Fibroblast of lung (primary cell): ENCODE measurements at regions not wholly inside any gene's neighbourhood (a gene's known extent, or its start where the extent isn't known, plus 50 kb on each side); places are given as distances from the start of the nearest gene placed in this dataset.

Experiments
- DNase-seq, 2 donors: peaks; one replicate each; pipeline versions ENCODE4 v3.0.0 to v3.0.0-alpha.2; 2010; ENCODE audit warnings: low read depth in 2 of 2
- H2AFZ ChIP-seq: 2 replicates; pipeline ENCODE4 v1.5.1; 2012; ENCODE audit warnings: low read length, control low read depth, inconsistent platforms
- H3K27ac ChIP-seq: 2 replicates; pipeline ENCODE4 v1.5.1; 2011; ENCODE audit warnings: low read length, control low read depth; ENCODE audit not compliant: insufficient read depth
- H3K27me3 ChIP-seq: 2 replicates; pipeline ENCODE4 v1.5.1; 2011; ENCODE audit warnings: mild to moderate bottlenecking, low read length; ENCODE audit not compliant: control insufficient read depth, insufficient read depth
- H3K36me3 ChIP-seq: 2 replicates; pipeline ENCODE4 v1.5.1; 2011; ENCODE audit warnings: low read length; ENCODE audit not compliant: control insufficient read depth, insufficient read depth
- H3K4me1 ChIP-seq: 2 replicates; pipeline ENCODE4 v1.5.1; 2011; ENCODE audit warnings: low read length; ENCODE audit not compliant: control insufficient read depth, insufficient read depth; ENCODE audit errors: extremely low read depth
- H3K4me2 ChIP-seq: 2 replicates; pipeline ENCODE4 v1.5.1; 2011; ENCODE audit warnings: low read length, control low read depth; ENCODE audit not compliant: insufficient read depth; ENCODE audit errors: extremely low read depth
- H3K4me3 ChIP-seq, 4 experiments: fragments of 200-600 bp in 1 of 4; sonication (generic) in 1 of 4; replicated peaks in 1 of 4; 2 replicates each; pipeline ENCODE4 v1.5.1; 2011 to 2016; ENCODE audit warnings: low read length in 4 of 4, low read depth in 3 of 4, mild to moderate bottlenecking in 3 of 4, control low read depth in 2 of 4, inconsistent platforms in 1 of 4, mixed read lengths in 1 of 4; ENCODE audit not compliant: insufficient read depth in 1 of 4; ENCODE audit errors: control extremely low read depth in 1 of 4
- H3K79me2 ChIP-seq: 2 replicates; pipeline ENCODE4 v1.5.1; 2012; ENCODE audit warnings: mild to moderate bottlenecking, low read length, inconsistent platforms; ENCODE audit not compliant: control insufficient read depth, insufficient read depth
- H3K9ac ChIP-seq: 2 replicates; pipeline ENCODE4 v1.5.1; 2011; ENCODE audit warnings: mild to moderate bottlenecking, low read length, control low read depth; ENCODE audit not compliant: insufficient read depth
- H3K9me3 ChIP-seq: 2 replicates; pipeline ENCODE4 v1.5.1; 2012; ENCODE audit warnings: low read depth, low read length; ENCODE audit not compliant: control insufficient read depth, insufficient read depth
- H4K20me1 ChIP-seq: 2 replicates; pipeline ENCODE4 v1.5.1; 2011; ENCODE audit warnings: low read length; ENCODE audit not compliant: control insufficient read depth, insufficient read depth; ENCODE audit errors: extremely low read depth
- CTCF ChIP-seq, 2 donors: IDR thresholded peaks in 1 of 2; conservative IDR thresholded peaks in 1 of 2; 1 replicate in 1 of 2; 2 replicates in 1 of 2; pipeline ENCODE4 v1.5.1; 2011 to 2012; ENCODE audit warnings: low read length in 2 of 2, control low read depth in 1 of 2, inconsistent platforms in 1 of 2, low read depth in 1 of 2, mild to moderate bottlenecking in 1 of 2
- EZH2 ChIP-seq: IDR thresholded peaks from 2 replicates; pipeline ENCODE4 v1.5.1; 2012; ENCODE audit warnings: low read length, control low read depth, mild to moderate bottlenecking; ENCODE audit errors: missing control alignments

GRCh38 chr2:122447237-122447636, 691.8 kb downstream of the TSN start:
- no peak for TF ChIP-seq EZH2
- TF ChIP-seq CTCF (conservative IDR thresholded peaks at IDR 0.05 in 1 of 2, IDR thresholded peaks at IDR 0.05 in 1 of 2; ENCODE audit: low read depth in 1 of 2, low read length in 2 of 2) = no peak
- H3K9me3 ChIP-seq = no peaks in the 10 kb centered on the region
- H3K36me3 ChIP-seq = no peaks in the 10 kb centered on the region
- H2AFZ ChIP-seq = no peak overlapping the region
- no peaks in the 10 kb centered on the region for H3K27me3 ChIP-seq
- no peaks in the 10 kb centered on the region for H3K4me1 ChIP-seq
- no peaks in the 10 kb centered on the region for H3K79me2 ChIP-seq
- no peak for DNase-seq
- no peak overlapping the region for H3K4me2 ChIP-seq
- no peaks in the 10 kb centered on the region for H4K20me1 ChIP-seq
- no peak overlapping the region for H3K9ac ChIP-seq
- H3K4me3 ChIP-seq = no peak overlapping the region
- H3K27ac ChIP-seq = no peak overlapping the region

- no peak overlapping the region for H3K9ac ChIP-seq
- no peak overlapping the region for H3K4me3 ChIP-seq
- TF ChIP-seq EZH2 (no peak), CTCF (conservative IDR thresholded peaks at IDR 0.05 in 1 of 2, IDR thresholded peaks at IDR 0.05 in 1 of 2; ENCODE audit: low read depth in 1 of 2, low read length in 2 of 2) (peak; percentile 13 to 40)
- no peak overlapping the region for H3K27ac ChIP-seq
- H3K79me2 ChIP-seq = no peaks in the 10 kb centered on the region
- no peaks in the 10 kb centered on the region for H3K27me3 ChIP-seq
- DNase-seq = peak; percentile 2 to 18
- no peaks in the 10 kb centered on the region for H4K20me1 ChIP-seq
- no peak overlapping the region for H3K4me2 ChIP-seq
- no peaks in the 10 kb centered on the region for H3K4me1 ChIP-seq
- H2AFZ ChIP-seq = no peak overlapping the region
- no peaks in the 10 kb centered on the region for H3K9me3 ChIP-seq
- H3K36me3 ChIP-seq = no peaks in the 10 kb centered on the region
Observed at GRCh38 chr2:122451040-122451439, 695.6 kb downstream of the TSN start.

GRCh38 chr2:122451697-122452096, 696.2 kb downstream of the TSN start:
- Histone ChIP-seq H3K27ac (no peak overlapping the region), H3K9me3 (no peaks in the 10 kb centered on the region), H3K4me1 (no peaks in the 10 kb centered on the region), H3K4me2 (no peak overlapping the region), H3K27me3 (no peaks in the 10 kb centered on the region), H3K79me2 (no peaks in the 10 kb centered on the region), H4K20me1 (no peaks in the 10 kb centered on the region), H3K4me3 (no peak overlapping the region), H3K36me3 (no peaks in the 10 kb centered on the region), H2AFZ (no peak overlapping the region), H3K9ac (no peak overlapping the region)
- TF ChIP-seq CTCF (conservative IDR thresholded peaks at IDR 0.05 in 1 of 2, IDR thresholded peaks at IDR 0.05 in 1 of 2; ENCODE audit: low read depth in 1 of 2, low read length in 2 of 2) (no peak), EZH2 (no peak)
- no peak for DNase-seq
